ENCODE measurements at regions not wholly inside any gene's neighbourhood (a gene's known extent, or its start where the extent isn't known, plus 50 kb on each side); places are given as distances from the start of the nearest gene placed in this dataset.

DNA sequence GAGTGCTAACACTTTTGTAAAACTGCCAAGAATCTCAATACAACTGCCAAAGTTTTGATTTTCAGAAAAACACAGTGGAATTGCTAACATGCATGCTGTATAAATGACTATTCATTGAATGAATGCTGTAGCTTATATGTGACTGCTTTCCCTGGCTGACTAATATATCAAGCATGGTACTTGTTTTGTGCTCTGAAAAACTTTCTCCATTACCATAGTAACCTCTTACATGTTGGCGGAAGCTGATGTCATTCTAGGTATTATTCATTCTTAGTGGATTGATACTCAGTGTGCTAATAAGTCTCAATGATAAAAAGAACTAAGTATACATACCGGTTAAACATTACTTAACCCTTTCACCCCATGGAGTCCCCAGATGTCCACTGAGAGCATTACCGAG lies 166.1 kb upstream of the MYO16 start:
- no peaks in the 10 kb centered on the region for H3K9me3 Mint-ChIP-seq
- no peak overlapping the region for H3K27ac Mint-ChIP-seq
- H3K4me3 Mint-ChIP-seq: no peak overlapping the region
- no peaks in the 10 kb centered on the region for H3K36me3 Mint-ChIP-seq (ENCODE audit: low read depth)
- no peaks in the 10 kb centered on the region for H3K4me1 Mint-ChIP-seq (ENCODE audit: low read depth)
- no peaks in the 10 kb centered on the region for H3K27me3 Mint-ChIP-seq

DNA sequence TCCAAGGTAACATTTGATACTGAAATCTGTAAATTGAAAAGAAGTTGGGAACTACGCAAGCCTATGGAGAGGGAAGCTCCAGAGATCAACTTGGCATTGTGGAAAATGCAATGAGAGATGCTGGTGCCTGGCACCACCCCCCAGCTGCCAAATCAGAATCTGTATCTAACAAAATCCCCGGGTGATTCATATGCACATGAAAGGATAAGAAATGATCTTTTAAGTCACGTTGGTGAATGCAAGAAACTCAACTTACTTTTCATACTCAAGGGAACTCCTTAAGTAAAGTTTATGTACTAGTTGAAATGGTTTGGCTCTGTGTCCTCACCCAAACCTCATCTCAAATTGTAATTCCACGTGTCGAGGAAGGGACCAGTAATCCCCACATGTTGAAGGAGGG lies 158.5 kb upstream of the MYO16 start:
- H3K9me3 Mint-ChIP-seq: peaks cover 8% of the 10 kb centered on the region
- H3K27ac Mint-ChIP-seq: no peak overlapping the region
- no peak overlapping the region for H3K4me3 Mint-ChIP-seq
- H3K36me3 Mint-ChIP-seq (ENCODE audit: low read depth): no peaks in the 10 kb centered on the region
- H3K27me3 Mint-ChIP-seq: no peaks in the 10 kb centered on the region
- no peaks in the 10 kb centered on the region for H3K4me1 Mint-ChIP-seq (ENCODE audit: low read depth)

DNA sequence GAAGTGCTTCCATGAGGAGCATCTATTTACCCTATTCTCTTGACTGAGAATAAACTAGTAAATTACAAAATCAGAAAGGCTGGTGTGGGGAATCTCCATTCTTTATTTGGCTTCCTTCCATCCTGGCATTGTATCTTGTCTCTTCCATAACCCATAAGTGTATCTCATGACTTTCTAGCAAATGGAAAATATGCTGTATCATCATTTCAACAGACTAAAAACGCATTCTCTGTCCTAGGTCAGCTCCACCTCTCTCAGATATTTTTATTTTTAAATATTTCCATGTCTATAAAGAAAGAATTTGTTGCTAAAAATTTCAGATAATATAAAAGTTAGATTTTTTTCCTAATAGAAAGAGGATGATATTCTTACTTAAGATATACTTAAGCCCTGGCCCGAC lies 154.2 kb upstream of the MYO16 start:
- H3K4me1 Mint-ChIP-seq (ENCODE audit: low read depth): no peaks in the 10 kb centered on the region
- peaks cover 5% of the 10 kb centered on the region for H3K9me3 Mint-ChIP-seq
- H3K27ac Mint-ChIP-seq: no peak overlapping the region
- H3K4me3 Mint-ChIP-seq: no peak overlapping the region
- H3K36me3 Mint-ChIP-seq (ENCODE audit: low read depth): no peaks in the 10 kb centered on the region
- H3K27me3 Mint-ChIP-seq: no peaks in the 10 kb centered on the region

DNA sequence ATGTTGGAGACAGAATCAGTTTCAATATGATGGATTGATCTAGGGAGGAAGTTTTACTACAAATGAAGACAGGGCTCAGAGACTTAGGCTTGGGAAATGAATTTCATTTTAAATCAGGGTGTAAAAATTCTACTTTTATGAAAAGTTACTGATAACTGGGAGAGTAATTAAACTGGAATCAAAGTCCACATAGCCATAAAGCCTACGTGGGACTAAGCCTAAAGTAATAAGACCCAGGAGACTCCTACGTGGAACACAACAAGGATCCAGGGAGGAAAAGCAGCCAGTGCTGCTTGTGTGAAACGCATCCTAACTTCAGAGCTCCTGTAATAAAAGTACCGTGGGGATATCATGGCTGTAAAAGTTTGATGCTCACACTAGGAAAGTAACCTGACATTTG lies 152.0 kb upstream of the MYO16 start:
- H3K27me3 Mint-ChIP-seq: no peaks in the 10 kb centered on the region
- no peaks in the 10 kb centered on the region for H3K4me1 Mint-ChIP-seq (ENCODE audit: low read depth)
- H3K9me3 Mint-ChIP-seq: no peaks in the 10 kb centered on the region
- H3K4me3 Mint-ChIP-seq: no peak overlapping the region
- H3K27ac Mint-ChIP-seq: no peak overlapping the region
- no peaks in the 10 kb centered on the region for H3K36me3 Mint-ChIP-seq (ENCODE audit: low read depth)

DNA sequence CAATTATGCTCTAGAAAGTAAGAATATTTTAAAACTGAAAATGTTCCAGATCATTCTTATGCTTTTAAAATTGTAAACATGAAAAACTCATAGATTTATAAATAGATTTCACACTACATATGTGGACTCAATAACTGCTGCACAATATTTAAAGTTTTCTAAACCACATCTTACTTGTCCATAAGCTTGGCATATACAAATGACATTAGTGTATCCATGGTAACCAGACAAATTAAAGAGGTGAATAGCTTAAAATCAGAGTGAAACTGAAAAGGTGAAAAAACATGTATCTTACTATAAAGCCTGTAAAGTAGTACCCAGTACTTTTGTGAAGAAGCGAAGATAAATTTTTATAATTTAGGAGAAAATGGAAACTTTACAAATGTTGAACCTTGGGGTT lies 151.2 kb upstream of the MYO16 start:
- H3K9me3 Mint-ChIP-seq: no peaks in the 10 kb centered on the region
- H3K27ac Mint-ChIP-seq: no peak overlapping the region
- no peaks in the 10 kb centered on the region for H3K4me1 Mint-ChIP-seq (ENCODE audit: low read depth)
- H3K27me3 Mint-ChIP-seq: no peaks in the 10 kb centered on the region
- H3K36me3 Mint-ChIP-seq (ENCODE audit: low read depth): no peaks in the 10 kb centered on the region
- no peak overlapping the region for H3K4me3 Mint-ChIP-seq

DNA sequence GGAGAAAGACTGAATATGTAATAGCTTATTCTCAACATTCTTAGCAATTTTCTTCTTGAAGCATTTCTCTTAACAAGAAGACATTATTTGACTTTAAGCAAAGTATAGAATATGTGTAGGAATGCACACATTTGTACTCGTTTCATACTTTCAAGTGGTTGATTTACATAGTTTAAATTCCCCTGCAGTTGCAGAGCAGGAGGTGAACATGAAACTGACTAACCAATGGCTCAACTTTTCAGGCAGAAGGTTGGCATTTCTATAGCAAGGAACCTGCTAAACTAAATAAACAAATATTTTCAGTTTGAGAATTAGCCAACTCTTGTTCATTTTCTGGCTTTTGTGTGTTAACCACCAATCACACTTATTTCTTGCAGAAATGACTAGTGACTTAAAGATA lies 145.4 kb upstream of the MYO16 start:
- Mint-ChIP-seq H3K36me3 (ENCODE audit: low read depth) (no peaks in the 10 kb centered on the region), H3K9me3 (no peaks in the 10 kb centered on the region), H3K4me1 (ENCODE audit: low read depth) (no peaks in the 10 kb centered on the region), H3K27me3 (no peaks in the 10 kb centered on the region), H3K27ac (no peak overlapping the region), H3K4me3 (no peak overlapping the region)

DNA sequence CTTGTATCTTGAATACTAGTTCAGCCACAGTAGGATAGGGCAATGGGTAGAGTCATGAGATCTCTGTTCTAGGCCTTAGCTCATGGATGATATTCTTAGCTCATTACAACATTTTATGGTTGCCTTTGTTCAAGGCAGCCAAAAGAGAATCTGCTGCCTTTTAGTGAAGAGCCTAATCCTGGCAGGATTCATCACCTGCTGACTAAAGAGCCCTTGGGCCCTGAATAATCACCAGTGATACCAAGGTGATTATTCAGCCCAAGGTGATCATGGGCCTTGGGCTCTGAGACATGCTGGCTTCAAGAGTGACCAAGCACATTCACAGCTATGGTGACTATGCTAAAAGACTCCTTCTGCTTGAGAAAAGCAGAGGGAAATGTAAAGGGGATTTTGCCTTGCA lies 143.3 kb upstream of the MYO16 start:
- Mint-ChIP-seq H3K9me3 (peaks cover 5% of the 10 kb centered on the region), H3K4me1 (ENCODE audit: low read depth) (no peaks in the 10 kb centered on the region), H3K36me3 (ENCODE audit: low read depth) (no peaks in the 10 kb centered on the region), H3K27ac (no peak overlapping the region), H3K27me3 (no peaks in the 10 kb centered on the region), H3K4me3 (no peak overlapping the region)

DNA sequence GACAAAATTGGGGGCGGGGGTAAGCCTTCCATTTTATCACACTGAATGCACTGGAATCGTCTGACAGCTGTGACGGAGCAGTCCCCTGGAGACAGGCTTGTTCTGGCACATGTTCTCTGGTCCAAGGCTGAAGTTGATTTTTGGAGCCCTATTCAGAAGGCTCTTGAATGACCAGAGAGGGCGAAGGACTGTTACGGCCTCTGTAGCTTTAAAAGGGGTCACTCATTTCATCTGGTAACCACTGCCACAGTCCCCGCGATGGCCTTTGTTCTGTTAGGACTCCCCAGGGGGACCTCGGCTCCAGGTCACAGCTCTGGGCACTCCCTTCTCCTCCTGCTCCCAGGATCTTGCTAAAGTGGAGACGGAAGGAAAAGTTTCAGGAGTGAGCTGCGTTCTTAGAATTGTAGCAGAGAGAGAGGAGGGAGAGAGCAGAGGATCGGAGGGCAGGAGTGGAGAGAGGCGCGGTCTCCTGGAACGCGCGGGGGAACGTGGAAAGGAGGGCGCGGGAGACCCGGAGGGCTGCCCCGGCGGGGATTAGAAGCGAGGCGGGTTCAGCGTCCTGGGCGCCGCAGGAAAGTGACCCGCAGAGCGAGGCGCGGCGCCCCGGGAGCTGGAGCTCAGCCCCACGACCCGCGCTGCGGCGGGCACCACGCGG lies 134.3 kb upstream of the MYO16 start:
- H3K27me3 Mint-ChIP-seq: peaks cover 37% of the 10 kb centered on the region
- no peaks in the 10 kb centered on the region for H3K36me3 Mint-ChIP-seq (ENCODE audit: low read depth)
- H3K9me3 Mint-ChIP-seq: peaks cover 5% of the 10 kb centered on the region
- no peak overlapping the region for H3K27ac Mint-ChIP-seq
- H3K4me3 Mint-ChIP-seq: peak overlapping the region; percentile 30
- peaks cover 4% of the 10 kb centered on the region for H3K4me1 Mint-ChIP-seq (ENCODE audit: low read depth)

DNA sequence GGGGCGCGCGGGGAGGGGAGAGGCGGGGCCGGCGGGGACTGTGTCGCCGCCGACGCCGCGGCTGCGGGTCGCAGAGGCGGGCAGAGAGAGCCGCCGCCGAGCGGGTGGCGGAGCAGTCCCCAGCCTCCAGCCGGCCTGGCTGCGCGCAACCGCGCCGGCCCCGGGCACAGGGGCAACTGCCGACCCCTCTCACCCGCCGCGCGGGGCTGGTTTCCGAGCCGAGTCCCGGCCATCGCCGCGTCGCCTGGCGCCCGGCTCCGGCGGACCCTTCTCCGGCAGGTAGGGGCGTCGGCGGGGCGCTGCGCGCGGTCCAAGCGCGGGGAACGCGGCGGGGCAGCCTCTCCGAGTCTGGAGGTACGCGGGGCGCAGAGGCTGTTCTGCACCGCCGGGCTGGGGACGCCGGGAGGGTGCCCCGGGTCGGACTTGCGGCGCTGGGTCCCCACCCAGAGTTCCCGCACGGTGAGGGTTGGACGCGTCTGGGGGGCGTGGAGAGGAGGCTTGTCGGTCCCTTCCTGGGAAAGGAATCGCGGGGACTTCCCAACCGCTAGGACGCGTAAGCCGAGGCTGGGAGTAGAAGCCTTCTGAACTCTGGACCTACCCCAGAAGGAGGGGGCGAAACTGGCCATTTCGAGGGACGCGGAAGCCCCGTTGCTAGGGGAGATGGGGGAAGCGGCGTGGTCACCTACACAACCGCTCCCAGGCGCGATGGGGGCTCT lies 133.6 kb upstream of the MYO16 start:
- Mint-ChIP-seq H3K36me3 (ENCODE audit: low read depth) (no peaks in the 10 kb centered on the region), H3K4me1 (ENCODE audit: low read depth) (peaks cover 4% of the 10 kb centered on the region), H3K27ac (no peak overlapping the region), H3K4me3 (peak overlapping the region; percentile 57), H3K9me3 (peaks cover 2% of the 10 kb centered on the region), H3K27me3 (peaks cover 40% of the 10 kb centered on the region)

DNA sequence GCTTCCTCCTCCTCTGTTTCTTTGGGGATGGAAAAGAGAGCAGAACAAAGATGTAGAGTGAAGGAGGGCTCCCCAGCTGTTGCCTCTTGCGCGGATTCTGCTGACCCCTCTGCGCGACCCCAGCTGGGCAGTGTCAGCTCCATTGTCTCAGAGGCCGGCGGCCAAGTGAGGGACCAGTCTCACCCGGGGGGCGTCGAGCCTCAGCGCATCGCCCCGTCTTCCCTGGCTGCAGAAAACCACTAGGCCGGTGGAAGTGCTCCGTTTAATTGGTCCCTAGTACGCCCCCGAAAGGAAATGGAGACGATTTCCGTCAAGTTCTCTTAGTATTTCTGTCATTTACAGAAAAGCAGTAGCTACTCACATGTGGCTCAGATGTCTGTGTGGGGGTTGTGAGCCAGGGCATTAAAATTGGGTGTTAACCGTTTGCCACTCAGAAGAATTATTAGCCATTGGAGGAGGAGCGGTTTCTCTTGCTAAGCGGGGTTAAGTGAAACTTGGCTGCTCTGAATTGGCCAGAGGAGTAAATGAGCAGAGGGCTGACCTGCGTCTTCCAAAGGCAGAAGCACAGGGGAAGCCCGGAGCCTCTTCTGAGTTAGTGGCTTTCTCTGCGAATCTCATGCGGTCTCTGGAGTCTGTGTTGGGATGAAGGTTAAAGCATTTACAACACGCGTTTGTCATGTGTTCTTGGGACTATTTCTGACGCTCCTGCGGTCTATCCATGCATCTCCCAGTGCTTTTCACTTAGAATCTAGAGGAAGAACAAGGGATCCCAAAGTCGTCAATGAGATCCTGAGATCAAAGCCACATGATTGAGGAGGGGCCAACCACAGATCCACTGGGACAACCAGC lies 132.8 kb upstream of the MYO16 start:
- peaks cover 4% of the 10 kb centered on the region for H3K4me1 Mint-ChIP-seq (ENCODE audit: low read depth)
- peaks cover 43% of the 10 kb centered on the region for H3K27me3 Mint-ChIP-seq
- H3K4me3 Mint-ChIP-seq: peak overlapping the region; percentile 57
- H3K36me3 Mint-ChIP-seq (ENCODE audit: low read depth): no peaks in the 10 kb centered on the region
- no peak overlapping the region for H3K27ac Mint-ChIP-seq
- H3K9me3 Mint-ChIP-seq: no peaks in the 10 kb centered on the region

DNA sequence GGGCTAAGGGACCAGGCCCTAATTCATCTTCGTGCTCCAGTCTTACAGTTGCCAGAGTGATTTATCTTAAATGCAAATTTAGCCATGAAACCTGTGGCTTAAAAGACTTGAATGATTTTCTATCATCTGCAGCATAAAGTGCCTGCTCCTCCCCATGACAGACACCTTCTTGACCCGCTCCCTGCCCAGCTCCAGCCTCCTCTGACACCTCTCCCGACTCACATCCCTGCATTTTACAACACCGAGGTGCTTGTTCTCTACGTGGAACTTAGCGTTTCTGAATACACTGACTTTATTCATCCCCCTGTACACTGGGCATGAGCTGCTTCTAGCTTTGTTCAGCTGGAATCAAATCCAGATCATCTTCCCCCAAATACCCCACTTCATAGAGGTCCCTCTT lies 128.7 kb upstream of the MYO16 start:
- no peak overlapping the region for H3K27ac Mint-ChIP-seq
- peaks cover 34% of the 10 kb centered on the region for H3K27me3 Mint-ChIP-seq
- H3K4me1 Mint-ChIP-seq (ENCODE audit: low read depth): no peaks in the 10 kb centered on the region
- H3K4me3 Mint-ChIP-seq: no peak overlapping the region
- no peaks in the 10 kb centered on the region for H3K9me3 Mint-ChIP-seq
- H3K36me3 Mint-ChIP-seq (ENCODE audit: low read depth): no peaks in the 10 kb centered on the region

DNA sequence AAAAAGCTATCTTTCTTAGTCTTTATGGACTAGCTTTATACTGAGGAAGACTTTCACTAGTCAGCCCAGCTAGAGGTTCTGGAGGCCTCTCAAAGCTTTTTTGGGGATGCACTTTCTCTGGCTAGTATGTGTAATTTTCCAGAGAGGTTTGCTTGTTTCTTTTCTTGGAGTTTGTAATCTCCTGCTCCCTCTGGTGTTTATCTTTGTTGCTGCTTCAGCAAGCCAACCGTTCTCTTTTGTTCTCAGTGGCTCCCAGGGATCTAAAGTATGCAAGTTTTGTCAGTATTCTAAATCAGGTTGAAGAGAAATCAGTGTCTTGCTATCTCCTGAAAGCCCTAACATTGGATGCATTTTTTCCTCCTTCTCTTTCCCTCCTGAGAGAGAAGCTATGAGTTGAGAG lies 121.1 kb upstream of the MYO16 start:
- Mint-ChIP-seq H3K4me1 (ENCODE audit: low read depth) (no peaks in the 10 kb centered on the region), H3K9me3 (no peaks in the 10 kb centered on the region), H3K36me3 (ENCODE audit: low read depth) (no peaks in the 10 kb centered on the region), H3K27ac (no peak overlapping the region), H3K27me3 (no peaks in the 10 kb centered on the region), H3K4me3 (no peak overlapping the region)

DNA sequence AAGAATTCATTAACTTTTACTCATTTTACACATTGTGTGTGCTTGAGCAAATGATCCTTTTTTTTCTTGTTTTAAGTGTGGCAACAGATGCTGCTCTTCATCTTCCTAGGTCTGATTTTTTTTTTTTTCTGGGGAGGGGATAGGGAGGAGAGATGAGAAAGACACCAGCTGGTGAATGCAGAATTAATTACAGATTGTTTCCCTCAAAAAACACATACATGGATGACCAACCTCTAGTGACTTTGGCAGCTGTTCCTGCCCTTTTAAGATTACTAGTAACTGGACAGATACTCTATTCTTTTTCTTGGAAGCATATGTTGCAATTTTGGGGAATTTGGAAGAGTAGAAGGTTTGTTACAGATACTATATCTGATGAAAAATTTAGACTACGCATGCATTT lies 103.6 kb upstream of the MYO16 start:
- Mint-ChIP-seq H3K4me1 (ENCODE audit: low read depth) (no peaks in the 10 kb centered on the region), H3K9me3 (no peaks in the 10 kb centered on the region), H3K27ac (no peak overlapping the region), H3K36me3 (ENCODE audit: low read depth) (no peaks in the 10 kb centered on the region), H3K27me3 (peaks cover 9% of the 10 kb centered on the region), H3K4me3 (no peak overlapping the region)

DNA sequence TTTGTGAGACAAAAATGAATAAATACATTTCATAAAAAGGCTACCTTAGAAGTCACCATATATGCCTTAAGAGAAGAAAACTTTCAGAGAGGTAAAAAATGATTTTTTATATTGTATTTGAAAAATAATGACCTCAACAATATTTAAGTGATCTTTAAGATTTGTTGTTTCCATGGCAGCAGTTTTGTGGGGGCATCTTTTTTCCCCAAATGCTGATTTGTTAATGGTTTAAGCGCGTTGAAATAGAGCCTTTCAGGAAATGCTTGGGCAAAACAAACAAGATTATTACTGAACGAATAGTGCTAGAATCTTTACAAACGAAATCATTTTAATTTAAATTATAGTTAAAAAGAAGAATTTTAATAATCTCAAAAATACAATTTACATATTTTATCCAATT lies 103.1 kb upstream of the MYO16 start:
- Mint-ChIP-seq H3K36me3 (ENCODE audit: low read depth) (no peaks in the 10 kb centered on the region), H3K4me3 (no peak overlapping the region), H3K27me3 (peaks cover 8% of the 10 kb centered on the region), H3K4me1 (ENCODE audit: low read depth) (no peaks in the 10 kb centered on the region), H3K9me3 (no peaks in the 10 kb centered on the region), H3K27ac (no peak overlapping the region)

DNA sequence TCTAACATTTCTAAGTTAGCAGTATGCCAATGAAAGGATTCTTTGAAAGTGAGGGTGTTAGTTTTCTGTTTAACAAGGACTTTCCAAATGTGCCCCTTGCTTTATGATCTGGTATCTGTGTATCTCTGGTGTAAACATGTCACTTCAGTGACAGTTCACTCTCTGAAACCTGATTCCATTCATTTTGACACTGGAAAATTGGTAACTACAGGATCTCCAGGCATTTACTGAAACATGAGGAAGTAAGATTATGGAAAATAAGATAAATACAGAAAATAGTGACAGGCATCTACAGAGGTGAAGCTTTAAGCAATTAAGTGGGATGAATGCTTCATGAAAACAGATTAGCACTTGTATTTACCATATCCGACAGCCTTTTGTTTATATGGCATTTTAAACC lies 101.6 kb upstream of the MYO16 start:
- Mint-ChIP-seq H3K4me3 (no peak overlapping the region), H3K27me3 (peaks cover 8% of the 10 kb centered on the region)

More for the DNA sequence above, 101.6 kb upstream of the MYO16 start:
- H3K27ac Mint-ChIP-seq: no peak overlapping the region
- no peaks in the 10 kb centered on the region for H3K36me3 Mint-ChIP-seq (ENCODE audit: low read depth)
- H3K9me3 Mint-ChIP-seq: no peaks in the 10 kb centered on the region
- no peaks in the 10 kb centered on the region for H3K4me1 Mint-ChIP-seq (ENCODE audit: low read depth)
